ENCODE measurements at regions not wholly inside any gene's neighbourhood (a gene's known extent, or its start where the extent isn't known, plus 50 kb on each side); places are given as distances from the start of the nearest gene placed in this dataset.
"Not testable (repeated sequence)": the region's sequence is repeated elsewhere in the genome, so short reads cannot be mapped to it uniquely, and the experiment has no call there.

- not testable (repeated sequence) for H3K27ac ChIP-seq (ENCODE audit: low read depth, low read length, severe bottlenecking); H3K4me3 ChIP-seq (ENCODE audit: extremely low read depth, insufficient read depth, low read length, poor library complexity, severe bottlenecking); H3K36me3 ChIP-seq (ENCODE audit: control insufficient read depth, insufficient read depth, low read length); H3K9me3 ChIP-seq (ENCODE audit: control insufficient read depth, low read length); H3K4me1 ChIP-seq (ENCODE audit: control insufficient read depth, insufficient read depth, low read length, poor library complexity, severe bottlenecking)
- WGBS, 2 experiments (ENCODE audit: insufficient coverage in 2 of 2) = no CpG with 5 or more reads among the region's 4 CpGs
Observed at GRCh38 chrX:113154315-113154714, 313.7 kb upstream of the AMOT start.

GRCh38 chrX:113136836-113137235, 296.2 kb upstream of the AMOT start:
- H3K36me3 ChIP-seq (ENCODE audit: control insufficient read depth, insufficient read depth, low read length) = no peaks in the 10 kb centered on the region
- no peaks in the 10 kb centered on the region for H3K4me1 ChIP-seq (ENCODE audit: control insufficient read depth, insufficient read depth, low read length, poor library complexity, severe bottlenecking)
- no CpG with 5 or more reads among the region's 1 CpG for WGBS, 2 experiments (ENCODE audit: insufficient coverage in 2 of 2)
- no peaks in the 10 kb centered on the region for H3K9me3 ChIP-seq (ENCODE audit: control insufficient read depth, low read length)
- no peak overlapping the region for H3K27ac ChIP-seq (ENCODE audit: low read depth, low read length, severe bottlenecking)
- H3K4me3 ChIP-seq (ENCODE audit: extremely low read depth, insufficient read depth, low read length, poor library complexity, severe bottlenecking) = no peak overlapping the region

- no peak overlapping the region for H3K4me3 ChIP-seq (ENCODE audit: extremely low read depth, insufficient read depth, low read length, poor library complexity, severe bottlenecking)
- no peak overlapping the region for H3K27ac ChIP-seq (ENCODE audit: low read depth, low read length, severe bottlenecking)
- no peaks in the 10 kb centered on the region for H3K36me3 ChIP-seq (ENCODE audit: control insufficient read depth, insufficient read depth, low read length)
- no peaks in the 10 kb centered on the region for H3K9me3 ChIP-seq (ENCODE audit: control insufficient read depth, low read length)
- no CpG with 5 or more reads among the region's 1 CpG for WGBS, 2 experiments (ENCODE audit: insufficient coverage in 2 of 2)
- no peaks in the 10 kb centered on the region for H3K4me1 ChIP-seq (ENCODE audit: control insufficient read depth, insufficient read depth, low read length, poor library complexity, severe bottlenecking)
Observed at GRCh38 chrX:113133316-113133715, 292.7 kb upstream of the AMOT start.

- H3K4me3 ChIP-seq (ENCODE audit: extremely low read depth, insufficient read depth, low read length, poor library complexity, severe bottlenecking) = no peak overlapping the region
- H3K9me3 ChIP-seq (ENCODE audit: control insufficient read depth, low read length) = no peaks in the 10 kb centered on the region
- H3K36me3 ChIP-seq (ENCODE audit: control insufficient read depth, insufficient read depth, low read length) = no peaks in the 10 kb centered on the region
- no peak overlapping the region for H3K27ac ChIP-seq (ENCODE audit: low read depth, low read length, severe bottlenecking)
- H3K4me1 ChIP-seq (ENCODE audit: control insufficient read depth, insufficient read depth, low read length, poor library complexity, severe bottlenecking) = no peaks in the 10 kb centered on the region
Observed at GRCh38 chrX:113124693-113125092, 284.1 kb upstream of the AMOT start.

- H3K4me1 ChIP-seq (ENCODE audit: control insufficient read depth, insufficient read depth, low read length, poor library complexity, severe bottlenecking) = no peaks in the 10 kb centered on the region
- H3K36me3 ChIP-seq (ENCODE audit: control insufficient read depth, insufficient read depth, low read length) = no peaks in the 10 kb centered on the region
- no peak overlapping the region for H3K4me3 ChIP-seq (ENCODE audit: extremely low read depth, insufficient read depth, low read length, poor library complexity, severe bottlenecking)
- H3K27ac ChIP-seq (ENCODE audit: low read depth, low read length, severe bottlenecking) = no peak overlapping the region
- H3K9me3 ChIP-seq (ENCODE audit: control insufficient read depth, low read length) = no peaks in the 10 kb centered on the region
Observed at GRCh38 chrX:113075521-113075920, 234.9 kb upstream of the AMOT start.

GRCh38 chrX:113059714-113060113, 219.1 kb upstream of the AMOT start:
- Histone ChIP-seq H3K36me3 (ENCODE audit: control insufficient read depth, insufficient read depth, low read length) (no peaks in the 10 kb centered on the region), H3K9me3 (ENCODE audit: control insufficient read depth, low read length) (no peaks in the 10 kb centered on the region)
- WGBS, 2 experiments (ENCODE audit: insufficient coverage in 2 of 2) = no CpG with 5 or more reads among the region's 1 CpG

GRCh38 chrX:113058634-113059033, 218.0 kb upstream of the AMOT start:
- WGBS, 2 experiments (ENCODE audit: insufficient coverage in 2 of 2) = no CpG with 5 or more reads among the region's 6 CpGs
- Histone ChIP-seq H3K4me1 (ENCODE audit: control insufficient read depth, insufficient read depth, low read length, poor library complexity, severe bottlenecking) (no peaks in the 10 kb centered on the region), H3K9me3 (ENCODE audit: control insufficient read depth, low read length) (no peaks in the 10 kb centered on the region), H3K36me3 (ENCODE audit: control insufficient read depth, insufficient read depth, low read length) (no peaks in the 10 kb centered on the region), H3K4me3 (ENCODE audit: extremely low read depth, insufficient read depth, low read length, poor library complexity, severe bottlenecking) (no peak overlapping the region), H3K27ac (ENCODE audit: low read depth, low read length, severe bottlenecking) (no peak overlapping the region)

More at GRCh38 chrX:113059714-113060113, 219.1 kb upstream of the AMOT start:
- H3K27ac ChIP-seq (ENCODE audit: low read depth, low read length, severe bottlenecking) = no peak overlapping the region
- no peak overlapping the region for H3K4me3 ChIP-seq (ENCODE audit: extremely low read depth, insufficient read depth, low read length, poor library complexity, severe bottlenecking)
- H3K4me1 ChIP-seq (ENCODE audit: control insufficient read depth, insufficient read depth, low read length, poor library complexity, severe bottlenecking) = no peaks in the 10 kb centered on the region

- Histone ChIP-seq H3K4me1 (ENCODE audit: control insufficient read depth, insufficient read depth, low read length, poor library complexity, severe bottlenecking) (no peaks in the 10 kb centered on the region), H3K27ac (ENCODE audit: low read depth, low read length, severe bottlenecking) (no peak overlapping the region), H3K9me3 (ENCODE audit: control insufficient read depth, low read length) (no peaks in the 10 kb centered on the region), H3K36me3 (ENCODE audit: control insufficient read depth, insufficient read depth, low read length) (no peaks in the 10 kb centered on the region), H3K4me3 (ENCODE audit: extremely low read depth, insufficient read depth, low read length, poor library complexity, severe bottlenecking) (no peak overlapping the region)
- no CpG with 5 or more reads among the region's 1 CpG for WGBS, 2 experiments (ENCODE audit: insufficient coverage in 2 of 2)
Observed at GRCh38 chrX:113048896-113049295, 208.3 kb upstream of the AMOT start.

GRCh38 chrX:113048480-113048879, 207.8 kb upstream of the AMOT start:
- WGBS, 2 experiments (ENCODE audit: insufficient coverage in 2 of 2) = 85% methylated on average over 2 of the region's 2 CpGs; no CpG with 5 or more reads in 1 of the 2 experiments
- Histone ChIP-seq H3K9me3 (ENCODE audit: control insufficient read depth, low read length) (no peaks in the 10 kb centered on the region), H3K4me1 (ENCODE audit: control insufficient read depth, insufficient read depth, low read length, poor library complexity, severe bottlenecking) (no peaks in the 10 kb centered on the region), H3K4me3 (ENCODE audit: extremely low read depth, insufficient read depth, low read length, poor library complexity, severe bottlenecking) (no peak overlapping the region), H3K36me3 (ENCODE audit: control insufficient read depth, insufficient read depth, low read length) (no peaks in the 10 kb centered on the region), H3K27ac (ENCODE audit: low read depth, low read length, severe bottlenecking) (no peak overlapping the region)

- Histone ChIP-seq H3K27ac (ENCODE audit: low read depth, low read length, severe bottlenecking) (no peak overlapping the region), H3K4me3 (ENCODE audit: extremely low read depth, insufficient read depth, low read length, poor library complexity, severe bottlenecking) (no peak overlapping the region), H3K36me3 (ENCODE audit: control insufficient read depth, insufficient read depth, low read length) (no peaks in the 10 kb centered on the region), H3K9me3 (ENCODE audit: control insufficient read depth, low read length) (no peaks in the 10 kb centered on the region), H3K4me1 (ENCODE audit: control insufficient read depth, insufficient read depth, low read length, poor library complexity, severe bottlenecking) (peaks cover 2% of the 10 kb centered on the region)
- WGBS, 2 experiments (ENCODE audit: insufficient coverage in 2 of 2) = 78 to 83% methylated on average over 1 to 2 of the region's 3 CpGs
Observed at GRCh38 chrX:113033966-113034680, 193.5 kb upstream of the AMOT start.

- Histone ChIP-seq H3K27ac (ENCODE audit: low read depth, low read length, severe bottlenecking) (no peak overlapping the region), H3K36me3 (ENCODE audit: control insufficient read depth, insufficient read depth, low read length) (no peaks in the 10 kb centered on the region), H3K9me3 (ENCODE audit: control insufficient read depth, low read length) (no peaks in the 10 kb centered on the region), H3K4me1 (ENCODE audit: control insufficient read depth, insufficient read depth, low read length, poor library complexity, severe bottlenecking) (no peaks in the 10 kb centered on the region), H3K4me3 (ENCODE audit: extremely low read depth, insufficient read depth, low read length, poor library complexity, severe bottlenecking) (no peak overlapping the region)
Observed at GRCh38 chrX:113019958-113020357, 179.3 kb upstream of the AMOT start.
